Karpas-422 (cell line): ENCODE measurements at regions not wholly inside any gene's neighbourhood (a gene's known extent, or its start where the extent isn't known, plus 50 kb on each side); places are given as distances from the start of the nearest gene placed in this dataset.
A peak's percentile ranks its signal among the peaks of the same experiment; 100 is the strongest.

Experiments used
- DNase-seq: peaks from one replicate; pipeline ENCODE4 v3.0.0-alpha.2; 2015
- H2AFZ ChIP-seq: fragments of 200-600 bp; sonication (generic); 2 replicates; pipeline ENCODE4 v1.6.1; 2014; ENCODE audit warnings: antibody characterized with exemption, low read length, mixed read lengths
- H3K27ac ChIP-seq: fragments of 200-600 bp; sonication (generic); 2 replicates; pipeline ENCODE4 v1.5.1; 2014; ENCODE audit warnings: mild to moderate bottlenecking, low read length, moderate library complexity
- H3K27me3 ChIP-seq: fragments of 200-600 bp; sonication (generic); 2 replicates; pipeline ENCODE4 v1.6.1; 2014; ENCODE audit warnings: low read length, mixed read lengths
- H3K36me3 ChIP-seq: fragments of 200-600 bp; sonication (generic); 2 replicates; pipeline ENCODE4 v1.6.1; 2014; ENCODE audit warnings: low read length, mixed read lengths; ENCODE audit not compliant: insufficient read depth
- H3K4me1 ChIP-seq: fragments of 200-600 bp; sonication (generic); 2 replicates; pipeline ENCODE4 v1.6.1; 2014; ENCODE audit warnings: mild to moderate bottlenecking, low read length, mixed read lengths
- H3K4me2 ChIP-seq: fragments of 200-600 bp; sonication (generic); 2 replicates; pipeline ENCODE4 v1.6.1; 2014; ENCODE audit warnings: low read length, low read depth, mild to moderate bottlenecking; ENCODE audit not compliant: poor library complexity, severe bottlenecking
- H3K4me3 ChIP-seq: fragments of 200-600 bp; sonication (generic); 2 replicates; pipeline ENCODE4 v1.5.1; 2014; ENCODE audit warnings: mild to moderate bottlenecking, antibody characterized with exemption, low read length, mixed read lengths
- H3K79me2 ChIP-seq: fragments of 200-600 bp; sonication (generic); 2 replicates; pipeline ENCODE4 v1.6.1; 2014; ENCODE audit warnings: mild to moderate bottlenecking, low read length, mixed read lengths
- H3K9ac ChIP-seq: fragments of 200-600 bp; sonication (generic); 2 replicates; pipeline ENCODE4 v1.6.0; 2014; ENCODE audit warnings: low read length
- H3K9me2 ChIP-seq: fragments of 200-600 bp; sonication (generic), shearing (Covaris generic); replicated peaks from 2 replicates; pipeline ENCODE4 v1.6.0; 2014; ENCODE audit warnings: mild to moderate bottlenecking, low read length, moderate library complexity; ENCODE audit not compliant: insufficient read depth
- H3K9me3 ChIP-seq: fragments of 300-700, 200-600 bp; sonication (generic); 2 replicates; pipeline ENCODE4 v1.6.1; 2014; ENCODE audit warnings: low read length, mixed read lengths
- H4K20me1 ChIP-seq: fragments of 200-600 bp; sonication (generic); 2 replicates; pipeline ENCODE4 v1.6.1; 2014; ENCODE audit warnings: mild to moderate bottlenecking, antibody characterized with exemption, low read length, low read depth; ENCODE audit not compliant: insufficient read depth

DNA sequence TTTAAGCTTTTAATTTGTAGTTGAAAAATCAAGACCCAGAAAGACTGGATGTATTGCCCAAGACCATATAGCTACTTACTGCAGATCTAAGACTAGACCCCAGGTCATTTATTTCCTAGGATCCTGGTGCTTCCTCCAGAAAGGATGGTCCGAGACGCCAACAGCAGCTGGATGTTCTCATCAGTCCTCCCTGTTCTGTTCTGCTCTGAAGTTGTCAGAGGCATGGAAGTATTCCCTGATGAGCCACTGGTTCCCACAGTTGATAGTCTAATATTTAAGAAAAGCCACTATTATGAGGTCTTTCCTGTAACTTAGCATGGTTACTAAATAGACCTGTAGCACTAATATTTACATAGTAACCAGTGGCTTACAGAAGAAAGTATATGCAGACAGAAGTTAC, 393.5 kb downstream of the MTX2 start:
- H3K27ac ChIP-seq, result no peak overlapping the region
- no peak overlapping the region for H3K4me3 ChIP-seq

DNA sequence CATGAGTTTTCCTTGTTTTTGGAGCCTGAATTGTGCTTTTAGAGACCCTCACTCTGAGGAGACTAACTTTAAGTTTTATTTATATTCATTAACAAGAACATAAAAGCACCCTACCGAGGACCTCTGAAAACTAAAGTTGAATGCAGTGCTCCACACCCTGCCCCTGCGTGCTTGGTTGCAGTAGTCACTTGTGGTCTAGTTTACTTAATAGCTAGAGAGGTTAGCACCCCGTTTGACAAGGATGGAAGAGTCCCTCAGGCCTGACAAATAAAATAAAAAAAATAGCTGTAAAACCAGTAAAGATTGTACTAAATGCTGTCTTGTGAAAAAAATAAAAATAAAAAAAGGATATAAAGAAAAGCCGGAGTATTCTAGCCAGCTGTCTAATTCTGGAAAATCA, 395.2 kb downstream of the MTX2 start:
- no peak overlapping the region for H3K4me2 ChIP-seq

More for the DNA sequence above, 393.5 kb downstream of the MTX2 start:
- no peak for DNase-seq
- H3K9ac ChIP-seq, result no peak overlapping the region
- no peaks in the 10 kb centered on the region for H3K9me3 ChIP-seq
- no peak overlapping the region for H3K4me2 ChIP-seq
- peaks cover 23% of the 10 kb centered on the region for H3K4me1 ChIP-seq
- H3K9me2 ChIP-seq, result no peaks in the 10 kb centered on the region
- H3K36me3 ChIP-seq, result no peaks in the 10 kb centered on the region; the same call in 1 of the 2 replicates
- no peak overlapping the region for H2AFZ ChIP-seq
- no peaks in the 10 kb centered on the region for H3K79me2 ChIP-seq
- H3K27me3 ChIP-seq, result no peaks in the 10 kb centered on the region
- no peaks in the 10 kb centered on the region for H4K20me1 ChIP-seq

DNA sequence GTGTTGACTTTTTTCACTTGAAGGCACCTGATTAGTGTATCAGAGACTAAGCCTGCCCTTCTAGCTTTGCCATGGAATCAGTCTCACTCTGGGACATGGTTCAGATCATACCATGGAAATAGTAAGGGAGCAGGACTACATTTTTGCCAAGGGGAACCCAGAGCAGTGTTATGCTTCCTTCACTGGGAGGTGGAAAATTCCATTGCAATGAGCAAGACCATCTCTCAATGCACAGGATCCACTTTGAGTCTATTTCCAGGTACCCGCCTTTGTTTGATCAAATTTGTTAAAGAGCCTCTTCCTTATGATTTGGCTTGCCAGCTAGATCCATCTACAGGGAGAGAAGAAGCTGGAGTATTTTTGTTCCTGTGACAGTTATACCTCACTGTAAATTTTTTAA, 395.8 kb downstream of the MTX2 start:
- no peaks in the 10 kb centered on the region; the same call in 1 of the 2 replicates for H3K36me3 ChIP-seq
- H3K9me3 ChIP-seq, result no peaks in the 10 kb centered on the region
- no peaks in the 10 kb centered on the region for H4K20me1 ChIP-seq
- no peak overlapping the region for H3K4me3 ChIP-seq
- no peaks in the 10 kb centered on the region for H3K27me3 ChIP-seq
- no peaks in the 10 kb centered on the region for H3K9me2 ChIP-seq
- H3K9ac ChIP-seq, result no peak overlapping the region
- peaks cover 30% of the 10 kb centered on the region for H3K4me1 ChIP-seq
- H3K4me2 ChIP-seq, result no peak overlapping the region
- H3K79me2 ChIP-seq, result no peaks in the 10 kb centered on the region
- H2AFZ ChIP-seq, result no peak overlapping the region
- no peak overlapping the region for H3K27ac ChIP-seq
- DNase-seq, result no peak

More for the DNA sequence above, 395.2 kb downstream of the MTX2 start:
- no peaks in the 10 kb centered on the region for H3K9me2 ChIP-seq
- no peak overlapping the region for H2AFZ ChIP-seq
- H3K27me3 ChIP-seq, result no peaks in the 10 kb centered on the region
- H3K4me1 ChIP-seq, result peaks cover 24% of the 10 kb centered on the region
- no peaks in the 10 kb centered on the region; the same call in 1 of the 2 replicates for H3K36me3 ChIP-seq
- no peaks in the 10 kb centered on the region for H3K79me2 ChIP-seq
- H3K4me3 ChIP-seq, result no peak overlapping the region
- H3K27ac ChIP-seq, result no peak overlapping the region
- H3K9me3 ChIP-seq, result no peaks in the 10 kb centered on the region
- H3K9ac ChIP-seq, result no peak overlapping the region
- H4K20me1 ChIP-seq, result no peaks in the 10 kb centered on the region
- no peak for DNase-seq

DNA sequence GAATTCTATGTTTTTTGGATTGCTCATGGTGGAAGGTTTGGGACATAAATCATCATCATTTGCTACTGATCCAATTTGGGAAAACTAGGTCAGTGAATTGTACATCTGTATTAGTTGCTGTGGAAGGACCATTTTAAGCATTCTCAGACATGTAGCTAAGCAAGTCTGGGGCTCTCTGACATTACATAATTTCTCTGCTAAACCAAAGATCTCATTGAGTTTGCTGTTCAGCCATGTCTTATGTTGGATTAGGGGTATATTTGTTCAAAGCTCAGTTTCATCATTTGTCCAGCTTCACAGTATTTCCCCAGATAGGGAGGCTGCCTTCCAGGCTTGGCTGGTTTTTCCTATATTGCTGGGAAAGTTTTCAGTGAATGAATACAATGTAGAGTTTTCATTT, 399.7 kb downstream of the MTX2 start:
- H3K4me3 ChIP-seq, result no peak overlapping the region
- no peaks in the 10 kb centered on the region for H3K36me3 ChIP-seq
- H4K20me1 ChIP-seq, result no peaks in the 10 kb centered on the region
- no peaks in the 10 kb centered on the region for H3K9me2 ChIP-seq
- no peak for DNase-seq
- H3K9me3 ChIP-seq, result no peaks in the 10 kb centered on the region
- no peaks in the 10 kb centered on the region for H3K27me3 ChIP-seq
- H3K9ac ChIP-seq, result peak overlapping the region; percentile 38; the same call in 1 of the 2 replicates
- peak overlapping the region; percentile 100 for H3K27ac ChIP-seq
- H3K4me1 ChIP-seq, result peaks cover 60% of the 10 kb centered on the region
- no peak overlapping the region for H3K4me2 ChIP-seq
- no peaks in the 10 kb centered on the region for H3K79me2 ChIP-seq
- H2AFZ ChIP-seq, result peak overlapping the region; percentile 69

- peak overlapping the region; percentile 69 for H2AFZ ChIP-seq
- no peaks in the 10 kb centered on the region for H3K36me3 ChIP-seq
- peak overlapping the region; percentile 13 for H3K4me2 ChIP-seq
- peak overlapping the region; percentile 100 for H3K27ac ChIP-seq
- H3K9me3 ChIP-seq, result no peaks in the 10 kb centered on the region
- H4K20me1 ChIP-seq, result no peaks in the 10 kb centered on the region
- H3K9me2 ChIP-seq, result no peaks in the 10 kb centered on the region
- peak; percentile 56 for DNase-seq
- no peak overlapping the region; the same call in 1 of the 2 replicates for H3K4me3 ChIP-seq
- no peaks in the 10 kb centered on the region for H3K79me2 ChIP-seq
- H3K4me1 ChIP-seq, result peaks cover 66% of the 10 kb centered on the region
- peak overlapping the region; percentile 38 for H3K9ac ChIP-seq
- no peaks in the 10 kb centered on the region for H3K27me3 ChIP-seq
These were observed 400.3 kb downstream of the MTX2 start for GRCh38 chr2:176669398-176670174.

GRCh38 chr2:176675271-176675949, 406.2 kb downstream of the MTX2 start:
- peaks cover 100% of the 10 kb centered on the region for H3K4me1 ChIP-seq
- H3K9me3 ChIP-seq, result no peaks in the 10 kb centered on the region
- H3K4me3 ChIP-seq, result peak overlapping the region; percentile 37
- no peaks in the 10 kb centered on the region for H4K20me1 ChIP-seq
- no peaks in the 10 kb centered on the region for H3K9me2 ChIP-seq
- no peaks in the 10 kb centered on the region for H3K36me3 ChIP-seq
- no peaks in the 10 kb centered on the region for H3K79me2 ChIP-seq
- peak overlapping the region; percentile 100 for H3K27ac ChIP-seq
- H3K4me2 ChIP-seq, result peak overlapping the region; percentile 81
- peak; percentile 63 for DNase-seq
- no peaks in the 10 kb centered on the region for H3K27me3 ChIP-seq
- H2AFZ ChIP-seq, result no peak overlapping the region
- peak overlapping the region; percentile 74 for H3K9ac ChIP-seq

- Histone ChIP-seq H3K27me3 (no peaks in the 10 kb centered on the region), H3K9ac (peak overlapping the region; percentile 74), H3K9me3 (no peaks in the 10 kb centered on the region), H3K79me2 (no peaks in the 10 kb centered on the region), H3K4me1 (peaks cover 100% of the 10 kb centered on the region), H3K4me3 (peak overlapping the region; percentile 46; the same call in 1 of the 2 replicates), H3K9me2 (no peaks in the 10 kb centered on the region), H3K27ac (peak overlapping the region; percentile 100), H2AFZ (no peak overlapping the region), H3K4me2 (peak overlapping the region; percentile 81), H3K36me3 (no peaks in the 10 kb centered on the region), H4K20me1 (no peaks in the 10 kb centered on the region)
- DNase-seq, result peak; percentile 56
These were observed 408.6 kb downstream of the MTX2 start for GRCh38 chr2:176677746-176678265.

DNA sequence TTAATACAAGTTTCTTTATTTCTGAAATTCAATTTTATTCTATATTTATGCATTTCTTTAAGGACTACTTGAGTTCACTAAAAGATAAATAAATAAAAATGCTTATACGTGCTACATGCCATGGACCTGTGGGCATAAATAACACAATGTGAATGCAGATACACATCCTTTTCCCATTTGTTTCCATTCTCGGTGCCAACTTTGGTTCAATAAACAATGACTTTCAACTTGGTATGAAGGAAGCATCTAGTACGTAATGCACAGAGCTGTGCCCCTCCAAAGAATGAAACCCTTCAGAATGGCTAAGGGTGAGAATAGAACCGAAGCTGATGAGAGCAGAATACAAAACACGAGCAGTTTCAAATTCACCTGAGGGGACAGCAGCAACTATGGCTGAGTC, 409.3 kb downstream of the MTX2 start:
- no peaks in the 10 kb centered on the region for H4K20me1 ChIP-seq
- no peaks in the 10 kb centered on the region for H3K9me2 ChIP-seq
- H2AFZ ChIP-seq, result 0 out of 2 replicates have a peak overlapping the region, but pooled peaks have one; percentile 41
- H3K36me3 ChIP-seq, result no peaks in the 10 kb centered on the region
- peak overlapping the region; percentile 100 for H3K27ac ChIP-seq
- H3K4me2 ChIP-seq, result peak overlapping the region; percentile 17
- DNase-seq, result no peak
- no peak overlapping the region for H3K4me3 ChIP-seq
- peaks cover 100% of the 10 kb centered on the region for H3K4me1 ChIP-seq
- H3K9me3 ChIP-seq, result no peaks in the 10 kb centered on the region
- H3K9ac ChIP-seq, result peak overlapping the region; percentile 31
- H3K79me2 ChIP-seq, result no peaks in the 10 kb centered on the region
- H3K27me3 ChIP-seq, result no peaks in the 10 kb centered on the region
